Mucosa of rectum (tissue), 2 donors: ENCODE measurements at regions not wholly inside any gene's neighbourhood (a gene's known extent, or its start where the extent isn't known, plus 50 kb on each side); places are given as distances from the start of the nearest gene placed in this dataset.
"Not testable (repeated sequence)": the region's sequence is repeated elsewhere in the genome, so short reads cannot be mapped to it uniquely, and the experiment has no call there.

Source experiments
- H3K27ac ChIP-seq, 2 donors: one replicate each; pipeline ENCODE4 v1.7.0; 2013; ENCODE audit warnings: inconsistent platforms in 2 of 2, low read depth in 2 of 2, low read length in 2 of 2
- H3K27me3 ChIP-seq, 2 donors: one replicate each; pipeline ENCODE4 v1.7.0; 2013; ENCODE audit warnings: low read length in 2 of 2; ENCODE audit not compliant: control insufficient read depth in 2 of 2, insufficient read depth in 2 of 2
- H3K36me3 ChIP-seq, 2 donors: one replicate each; pipeline ENCODE4 v1.7.0; 2013; ENCODE audit warnings: low read length in 2 of 2; ENCODE audit not compliant: control insufficient read depth in 2 of 2, insufficient read depth in 2 of 2
- H3K4me1 ChIP-seq, 2 donors: one replicate each; pipeline ENCODE4 v1.7.0; 2013; ENCODE audit warnings: low read length in 2 of 2, mild to moderate bottlenecking in 1 of 2; ENCODE audit not compliant: control insufficient read depth in 2 of 2, insufficient read depth in 2 of 2
- H3K4me3 ChIP-seq, 2 donors: one replicate each; pipeline ENCODE4 v1.7.0; 2013; ENCODE audit warnings: low read length in 2 of 2
- H3K9ac ChIP-seq, 2 donors: one replicate each; pipeline ENCODE4 v1.7.0; 2013; ENCODE audit warnings: low read length in 2 of 2, low read depth in 1 of 2, mild to moderate bottlenecking in 1 of 2
- H3K9me3 ChIP-seq, 2 donors: one replicate each; pipeline ENCODE4 v1.7.0; 2013; ENCODE audit warnings: low read length in 2 of 2; ENCODE audit not compliant: control insufficient read depth in 2 of 2
- donor health status: healthy.
- donor health status: Normal muscosa, but diverticular disease.

DNA sequence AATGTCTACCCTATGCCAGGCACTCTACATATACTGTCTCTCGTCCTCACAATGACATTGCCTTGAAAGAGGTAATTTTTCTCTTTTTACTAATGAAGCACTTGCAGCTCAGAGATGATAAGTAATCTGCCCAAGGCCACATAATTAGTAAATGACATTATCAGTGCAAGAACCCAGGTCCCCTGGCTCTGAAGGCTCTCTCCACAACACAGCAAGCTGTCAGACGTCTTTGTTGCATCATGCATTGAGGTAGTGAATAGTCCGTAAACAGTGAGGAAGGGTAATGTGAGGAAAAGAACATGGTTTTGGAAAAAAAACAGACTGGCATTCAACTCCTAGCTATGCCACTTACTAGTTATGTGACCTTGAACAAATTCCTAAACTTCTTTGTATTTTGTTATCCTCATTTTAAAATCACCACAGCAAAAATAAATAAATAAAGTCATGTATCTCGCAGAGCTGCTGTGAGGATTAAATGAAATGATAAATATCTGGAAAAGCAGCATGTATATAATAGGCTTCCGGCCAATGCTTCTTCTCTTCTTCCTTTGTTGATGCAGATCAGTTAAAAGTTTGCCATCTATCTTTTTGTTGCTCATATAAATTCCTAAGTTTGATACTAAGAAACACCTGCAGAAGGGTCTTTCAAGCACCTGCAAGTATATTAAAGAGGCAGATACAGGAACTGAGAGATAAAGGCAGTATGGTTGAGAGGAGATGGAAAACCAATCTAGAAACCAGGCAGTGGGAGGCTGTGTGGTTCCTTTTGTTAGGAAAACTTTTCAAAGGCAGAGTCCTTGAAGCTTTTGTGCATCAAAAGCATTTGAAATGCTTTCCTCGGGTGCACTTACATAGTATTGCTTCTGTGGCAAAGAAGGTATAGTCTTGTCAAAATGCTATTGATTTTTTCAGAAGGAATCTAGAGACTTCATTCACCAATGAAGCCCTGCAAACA, 82.8 kb downstream of the BTG1 start:
- Histone ChIP-seq H3K27ac (no peak overlapping the region), H3K9ac (no peak overlapping the region), H3K27me3 (no peaks in the 10 kb centered on the region), H3K4me1 (peaks cover 0 to 6% of the 10 kb centered on the region in 2 donors), H3K9me3 (no peaks in the 10 kb centered on the region), H3K4me3 (no peak overlapping the region), H3K36me3 (no peaks in the 10 kb centered on the region)

DNA sequence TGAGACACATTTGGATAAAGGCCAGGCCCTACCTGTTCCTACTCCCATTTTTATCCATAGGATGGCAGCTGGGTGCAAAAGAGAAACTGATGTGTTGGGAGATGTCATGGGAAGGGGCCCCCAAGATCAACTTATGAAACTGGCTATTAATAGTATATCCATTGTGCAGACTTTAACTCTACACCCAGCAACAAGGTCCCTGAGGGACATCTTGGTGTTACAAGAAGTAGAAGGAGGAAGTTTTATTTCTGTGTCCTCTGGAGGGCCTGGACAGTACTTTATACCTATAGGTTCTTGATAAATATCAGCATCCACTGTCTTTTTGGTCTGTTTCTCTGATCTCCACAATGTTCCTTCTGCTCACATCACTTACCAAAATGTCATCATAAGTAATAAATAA, 84.6 kb downstream of the BTG1 start:
- H3K4me3 ChIP-seq = no peak overlapping the region
- no peak overlapping the region for H3K27ac ChIP-seq
- no peaks in the 10 kb centered on the region for H3K27me3 ChIP-seq
- no peak overlapping the region for H3K9ac ChIP-seq
- no peaks in the 10 kb centered on the region for H3K9me3 ChIP-seq
- no peaks in the 10 kb centered on the region for H3K36me3 ChIP-seq
- H3K4me1 ChIP-seq = peaks cover 0 to 6% of the 10 kb centered on the region in 2 donors

DNA sequence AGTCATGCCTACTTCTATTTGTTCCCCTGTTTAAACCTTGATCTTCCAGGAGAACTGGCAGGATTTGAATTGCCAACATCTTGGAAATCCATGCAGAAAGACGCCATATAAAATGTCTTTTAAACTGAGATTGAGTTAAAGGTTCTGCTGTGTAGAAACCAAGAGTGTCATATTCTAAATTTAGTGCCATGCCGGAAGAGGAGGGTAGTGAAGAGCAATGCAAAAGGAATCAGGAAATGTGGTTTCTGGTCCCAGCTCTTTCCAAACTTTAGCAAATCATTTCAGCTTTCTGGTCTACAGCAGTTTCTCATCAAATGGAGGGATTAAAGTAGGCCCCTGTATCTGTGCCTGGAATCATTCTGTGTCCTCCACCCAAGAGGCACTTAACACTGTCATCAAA, 85.7 kb downstream of the BTG1 start:
- no peaks in the 10 kb centered on the region for H3K27me3 ChIP-seq
- H3K27ac ChIP-seq = no peak overlapping the region
- H3K9me3 ChIP-seq = no peaks in the 10 kb centered on the region
- no peak overlapping the region for H3K9ac ChIP-seq
- no peak overlapping the region for H3K4me3 ChIP-seq
- peaks cover 0 to under 1% of the 10 kb centered on the region in 2 donors for H3K4me1 ChIP-seq
- no peaks in the 10 kb centered on the region for H3K36me3 ChIP-seq

DNA sequence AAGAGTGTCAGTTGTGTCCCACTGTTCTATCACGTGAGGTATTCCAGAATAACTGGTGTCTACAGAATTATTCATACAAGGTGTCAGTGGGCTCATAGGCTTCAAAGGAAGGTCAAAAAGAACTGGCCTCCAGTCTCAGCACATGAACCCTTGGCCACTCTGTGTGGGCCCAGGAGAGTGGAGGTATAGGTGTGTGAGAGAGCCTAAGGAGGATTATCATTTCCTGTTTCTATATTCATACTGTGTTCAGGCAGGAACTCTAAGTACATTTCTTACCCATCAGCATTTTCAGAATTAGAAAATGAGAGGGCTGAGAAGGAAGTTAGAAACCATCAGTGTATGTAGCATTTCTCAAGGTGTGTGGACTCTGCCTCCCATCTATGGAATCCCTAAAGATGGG, 87.0 kb downstream of the BTG1 start:
- Histone ChIP-seq H3K36me3 (no peaks in the 10 kb centered on the region), H3K9me3 (no peaks in the 10 kb centered on the region), H3K4me1 (no peaks in the 10 kb centered on the region), H3K27ac (no peak overlapping the region), H3K27me3 (no peaks in the 10 kb centered on the region), H3K9ac (no peak overlapping the region), H3K4me3 (no peak overlapping the region)

DNA sequence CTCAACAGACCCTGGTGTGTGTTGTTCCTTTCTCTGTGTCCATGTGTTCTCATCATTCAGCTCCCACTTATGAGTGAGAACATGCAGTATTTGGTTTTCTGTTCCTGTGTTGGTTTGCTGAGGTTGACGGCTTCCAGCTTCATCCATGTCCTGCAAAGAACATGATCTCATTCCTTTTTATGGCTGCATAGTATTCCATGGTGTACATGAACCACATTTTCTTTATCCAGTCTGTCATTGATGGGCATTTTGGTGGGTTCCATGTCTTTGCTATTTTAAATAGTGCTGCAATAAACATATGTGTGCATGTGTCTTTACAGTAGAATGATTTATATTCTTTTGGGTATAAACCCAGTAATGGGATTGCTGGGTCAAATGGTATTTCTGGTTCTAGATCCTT, 88.9 kb downstream of the BTG1 start:
- H3K4me1 ChIP-seq, H3K36me3 ChIP-seq, H3K4me3 ChIP-seq, H3K27ac ChIP-seq, H3K9ac ChIP-seq, H3K9me3 ChIP-seq, H3K27me3 ChIP-seq: not testable (repeated sequence)

DNA sequence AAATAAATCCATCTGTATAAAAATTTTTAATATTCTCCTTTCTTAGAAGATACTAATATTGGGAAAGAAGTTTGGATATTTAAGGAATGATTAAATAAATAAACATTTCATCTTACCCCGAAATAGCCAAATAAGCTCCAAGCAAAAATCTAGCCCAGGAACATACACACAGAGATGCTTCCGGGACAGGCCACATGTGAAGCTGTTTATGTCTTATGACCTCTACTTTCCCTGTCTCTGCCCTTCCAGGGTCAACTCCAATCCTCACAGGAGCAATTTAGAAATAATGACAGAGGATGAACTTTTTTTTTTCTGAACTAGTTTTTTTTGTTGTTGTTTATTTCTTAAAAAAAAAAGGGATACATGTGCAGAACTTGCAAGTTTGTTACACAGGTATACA, 89.4 kb downstream of the BTG1 start:
- no peak overlapping the region for H3K27ac ChIP-seq
- H3K9ac ChIP-seq = no peak overlapping the region
- H3K27me3 ChIP-seq = no peaks in the 10 kb centered on the region
- H3K4me1 ChIP-seq = no peaks in the 10 kb centered on the region
- no peaks in the 10 kb centered on the region for H3K36me3 ChIP-seq
- H3K9me3 ChIP-seq = no peaks in the 10 kb centered on the region
- H3K4me3 ChIP-seq = no peak overlapping the region

DNA sequence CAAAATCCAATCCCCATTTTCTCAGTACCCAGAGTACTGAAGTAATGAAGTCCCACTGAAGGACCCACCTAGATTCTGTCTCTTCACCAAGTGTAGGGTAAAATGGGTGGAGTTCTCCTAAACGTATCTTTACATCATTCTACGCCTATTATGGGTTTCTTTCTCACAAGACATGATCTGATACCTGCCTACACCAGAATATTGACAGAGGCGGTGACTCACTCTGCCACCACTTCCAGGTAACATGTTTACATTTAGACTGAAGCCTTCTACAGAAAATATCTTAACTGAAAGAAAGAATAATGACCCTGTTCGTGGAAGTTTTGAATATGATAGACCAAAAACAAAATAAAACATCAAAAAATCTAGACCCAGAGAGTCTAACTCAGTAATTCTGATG, 89.8 kb downstream of the BTG1 start:
- no peak overlapping the region for H3K27ac ChIP-seq

DNA sequence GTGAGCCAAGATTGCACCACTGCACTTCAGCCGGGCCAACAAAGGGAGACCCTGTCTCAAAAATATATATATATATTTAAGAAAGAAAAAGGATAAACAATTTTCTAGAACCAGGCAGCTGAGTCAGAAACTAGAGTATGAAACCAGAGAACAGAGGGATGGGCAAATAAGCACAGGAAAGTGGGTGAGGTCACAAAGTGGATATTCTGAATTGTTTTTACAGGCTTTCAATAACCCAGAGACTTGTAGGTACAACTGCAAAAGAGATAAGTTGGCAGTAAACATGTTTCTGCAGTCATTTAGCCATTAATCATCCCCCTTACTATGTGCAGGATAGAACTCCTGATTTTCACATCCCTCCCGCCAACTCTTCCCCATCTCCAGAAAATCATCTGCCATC, 94.2 kb downstream of the BTG1 start:
- H3K27me3 ChIP-seq = no peaks in the 10 kb centered on the region
- H3K9me3 ChIP-seq = peaks cover 0 to 2% of the 10 kb centered on the region in 2 donors
- no peaks in the 10 kb centered on the region for H3K36me3 ChIP-seq
- no peak overlapping the region for H3K9ac ChIP-seq
- no peak overlapping the region for H3K4me3 ChIP-seq
- no peak overlapping the region for H3K27ac ChIP-seq
- H3K4me1 ChIP-seq = no peaks in the 10 kb centered on the region

More for the DNA sequence above, 89.8 kb downstream of the BTG1 start:
- Histone ChIP-seq H3K9me3 (no peaks in the 10 kb centered on the region), H3K4me3 (no peak overlapping the region), H3K4me1 (no peaks in the 10 kb centered on the region), H3K9ac (no peak overlapping the region), H3K36me3 (no peaks in the 10 kb centered on the region), H3K27me3 (no peaks in the 10 kb centered on the region)

DNA sequence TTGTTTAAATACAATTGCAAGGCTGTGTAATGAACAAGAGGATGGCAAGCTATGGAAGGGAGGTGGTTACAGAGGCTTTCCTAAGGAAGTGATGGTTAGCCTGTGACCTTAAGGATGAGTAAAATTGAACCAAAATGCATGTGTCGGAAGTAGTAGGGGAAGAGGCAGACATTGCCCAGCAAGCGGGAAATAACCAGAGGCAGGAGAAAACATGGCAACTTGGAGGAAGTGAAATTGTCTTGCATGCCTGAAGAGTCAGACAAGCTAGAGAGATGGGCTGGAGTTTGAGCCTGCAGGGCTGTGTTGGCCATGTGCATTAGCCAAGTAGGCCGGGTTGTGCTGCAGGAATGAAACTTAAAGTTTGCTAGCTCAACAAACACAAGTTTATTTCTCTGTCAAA, 96.2 kb downstream of the BTG1 start:
- Histone ChIP-seq H3K27ac (no peak overlapping the region), H3K9ac (no peak overlapping the region), H3K4me1 (no peaks in the 10 kb centered on the region), H3K4me3 (no peak overlapping the region), H3K36me3 (no peaks in the 10 kb centered on the region), H3K27me3 (no peaks in the 10 kb centered on the region), H3K9me3 (peaks cover 0 to 2% of the 10 kb centered on the region in 2 donors)

DNA sequence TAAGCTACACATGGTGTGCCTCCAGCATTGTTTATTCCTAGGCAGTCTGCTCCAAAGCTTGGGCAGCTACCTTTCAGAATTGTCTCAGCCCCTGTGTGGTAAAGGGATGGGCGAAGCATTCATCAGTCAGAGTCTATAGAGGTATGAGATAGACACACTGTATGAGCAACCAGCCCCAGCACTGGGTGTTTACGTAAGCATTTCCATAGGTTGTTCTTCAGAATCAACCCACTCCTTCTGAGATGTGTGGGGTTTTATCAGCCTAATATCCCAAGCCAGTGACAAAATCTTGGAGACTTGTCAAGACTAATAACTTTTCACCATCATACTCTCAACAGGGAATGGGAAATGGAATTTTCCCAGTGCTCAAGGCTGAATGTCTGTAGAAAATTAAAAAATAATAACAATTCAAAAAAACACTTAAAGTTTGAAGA, 98.2 kb downstream of the BTG1 start:
- Histone ChIP-seq H3K9ac (no peak overlapping the region), H3K27me3 (no peaks in the 10 kb centered on the region), H3K4me3 (no peak overlapping the region), H3K4me1 (no peaks in the 10 kb centered on the region), H3K36me3 (no peaks in the 10 kb centered on the region), H3K27ac (no peak overlapping the region), H3K9me3 (peaks cover 0 to 2% of the 10 kb centered on the region in 2 donors)
